UCSD-AML1 (cell line): ENCODE measurements at regions not wholly inside any gene's neighbourhood (a gene's known extent, or its start where the extent isn't known, plus 50 kb on each side); places are given as distances from the start of the nearest gene placed in this dataset.

ENCODE experiments used
- DNase-seq: peaks from one replicate; lab custom pipeline; 2025; ENCODE audit not compliant: unreplicated experiment; lab: John Stamatoyannopoulos, UW

DNA sequence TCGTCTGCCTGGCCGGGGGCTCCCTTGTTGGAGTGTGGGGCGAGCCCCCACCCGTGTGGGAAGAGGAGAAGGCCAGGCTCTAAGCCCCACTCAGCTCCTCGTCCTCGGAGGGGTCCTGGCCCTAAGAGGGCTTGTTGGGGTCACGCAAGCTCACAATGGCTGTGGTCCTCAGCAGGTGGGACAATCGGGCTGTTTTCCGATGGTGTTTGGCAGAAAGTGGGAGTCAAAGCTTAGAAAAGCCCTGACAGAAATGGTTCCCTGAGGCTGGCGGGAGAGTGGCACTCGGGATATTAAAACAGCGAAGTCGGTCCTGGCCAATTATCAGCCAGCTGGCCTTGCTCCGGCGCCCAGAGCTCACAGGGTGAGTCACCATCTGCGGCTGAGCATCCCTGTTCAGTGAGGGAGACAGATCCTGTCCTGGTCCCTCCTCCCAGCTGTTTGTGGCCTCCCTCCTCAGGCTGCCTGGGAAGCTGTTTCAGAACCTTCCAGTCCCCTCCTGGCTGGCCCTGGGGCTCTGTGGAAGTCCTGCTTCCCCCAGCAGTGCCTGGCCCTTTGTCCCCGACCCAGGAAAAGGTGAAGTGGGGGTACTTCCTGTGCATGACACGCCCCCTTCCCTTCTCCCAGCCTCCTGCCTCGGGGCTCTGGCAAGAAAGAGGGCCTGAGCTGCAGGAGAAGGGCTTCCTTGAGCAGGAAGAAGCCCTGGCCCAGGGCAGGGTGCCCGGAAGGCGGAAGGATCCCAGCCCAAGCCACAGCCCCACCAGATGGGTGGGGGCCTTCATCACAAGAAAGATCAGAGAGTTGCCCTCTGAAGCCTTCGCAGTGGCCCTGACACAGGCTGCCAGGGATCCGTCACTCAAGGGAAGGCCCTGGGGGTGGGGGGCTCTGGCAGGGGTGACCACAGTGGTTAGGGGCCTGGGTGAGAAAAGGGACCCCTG lies 53.6 kb upstream of the BHLHE23 start:
- peak; percentile 45 for DNase-seq

- DNase-seq = no peak
These were observed 52.9 kb upstream of the BHLHE23 start for GRCh38 chr20:63059684-63060056.

DNA sequence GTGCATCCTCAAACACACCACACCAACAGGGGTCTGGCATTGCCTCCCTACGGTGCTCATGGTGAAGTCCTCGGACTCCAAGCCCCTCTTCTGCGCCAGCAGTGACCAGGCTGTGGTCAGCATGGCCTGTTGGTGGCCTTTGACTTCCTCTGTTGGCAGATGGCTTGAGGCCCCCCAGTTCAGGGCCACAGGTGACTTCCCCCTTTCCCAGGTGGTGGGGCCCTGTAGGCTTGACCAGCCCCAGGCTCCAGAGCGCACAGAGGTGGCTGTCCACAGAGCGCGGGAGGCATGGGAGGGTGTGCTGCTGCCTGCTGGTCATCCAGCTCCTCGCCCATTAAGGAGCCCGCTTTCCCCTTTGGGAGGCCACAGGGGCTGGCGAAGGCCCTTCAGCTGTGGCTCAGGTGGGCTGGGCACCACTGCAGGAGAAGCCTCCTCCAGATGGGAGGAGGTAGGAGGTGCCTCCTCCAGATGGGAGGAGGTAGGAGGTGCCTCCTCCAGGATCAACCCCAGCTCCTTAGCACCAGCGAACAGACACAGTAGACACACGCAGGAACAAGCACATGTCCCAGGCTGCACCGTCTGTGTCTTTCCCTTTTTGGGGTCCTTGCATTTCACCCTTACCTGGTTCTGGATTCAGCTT lies 52.1 kb upstream of the BHLHE23 start:
- no peak for DNase-seq

GRCh38 chr20:63057171-63058117 lies 50.7 kb upstream of the BHLHE23 start:
- DNase-seq = no peak

- peak; percentile 34 for DNase-seq
These were observed 49.7 kb upstream of the BHLHE23 start for GRCh38 chr20:63056236-63057170.
